Body of pancreas (tissue), 4 donors: ENCODE measurements at regions not wholly inside any gene's neighbourhood (a gene's known extent, or its start where the extent isn't known, plus 50 kb on each side); places are given as distances from the start of the nearest gene placed in this dataset.

ENCODE experiments used
- ATAC-seq: fragments of 150-250 bp; one replicate; pipeline ENCODE4 v1.9.1; 2016
- DNase-seq, 4 donors: peaks; one replicate each; pipeline ENCODE4 v3.0.0-alpha.2; 2019
- H3K27ac ChIP-seq, 4 donors: fragments of 200-600 bp; sonication (generic); 1 replicate in 3 of 4; 2 replicates in 1 of 4; pipeline versions ENCODE4 v1.5.1 to v1.6.1; 2016 to 2019; ENCODE audit warnings: mild to moderate bottlenecking in 1 of 4, mixed read lengths in 1 of 4, moderate library complexity in 1 of 4
- H3K27me3 ChIP-seq, 2 donors: fragments of 200-600 bp; sonication (generic); one replicate each; pipeline ENCODE4 v1.6.0; 2016; ENCODE audit warnings: mild to moderate bottlenecking in 1 of 2
- H3K36me3 ChIP-seq, 2 donors: fragments of 200-600 bp; sonication (generic); replicated peaks in 1 of 2; 2 replicates each; pipeline ENCODE4 v1.5.1; 2016; ENCODE audit warnings: low read depth in 2 of 2; ENCODE audit not compliant: insufficient read depth in 1 of 2
- H3K4me1 ChIP-seq: fragments of 200-600 bp; sonication (generic); one replicate; pipeline ENCODE4 v1.6.0; 2016
- H3K4me3 ChIP-seq, 2 donors: fragments of 200-600 bp; sonication (generic); 1 replicate in 1 of 2; 2 replicates in 1 of 2; pipeline ENCODE4 v1.5.1; 2016 to 2019
- H3K9me3 ChIP-seq, 3 donors: fragments of 200-600 bp; sonication (generic); 1 replicate in 2 of 3; 2 replicates in 1 of 3; pipeline ENCODE4 v1.5.1; 2016
- CTCF ChIP-seq, 7 experiments: fragments of 450-650 bp in 4 of 7; fragments of 200-600 bp in 3 of 7; sonication (generic) in 3 of 7; IDR thresholded peaks; one replicate each; pipeline ENCODE4 v1.5.1; 2016 to 2019; ENCODE audit warnings: antibody characterized with exemption in 7 of 7
- POLR2A ChIP-seq, 3 donors: fragments of 450-650 bp; IDR thresholded peaks; one replicate each; pipeline ENCODE4 v1.6.1; 2016; ENCODE audit warnings: antibody characterized with exemption in 3 of 3, mild to moderate bottlenecking in 2 of 3
- WGBS, 2 donors: methylation state at CpG; one replicate each; pipeline ENCODE4 v1.1.5; 2017; 5-methylcytosine and 5-hydroxymethylcytosine counted together
- intact Hi-C: fragments of 100-400 bp; cut with DNase I; formaldehyde crosslinking; loops from one replicate; pipeline ENCODE4 v1.15.1; 2023

- no peaks in the 10 kb centered on the region for H3K4me1 ChIP-seq
- peak; percentile 82 for ATAC-seq
Observed at GRCh38 chr15:101578443-101578894, 73.7 kb downstream of the TM2D3 start.

GRCh38 chr15:101573951-101574350 is 78.2 kb downstream of the TM2D3 start:
- 42 to 43% methylated on average over 3 of the region's 3 CpGs for WGBS, 2 donors
- H3K36me3 ChIP-seq, result no peaks in the 10 kb centered on the region
- no peak for TF ChIP-seq CTCF (IDR thresholded peaks at IDR 0.05)
- TF ChIP-seq POLR2A (IDR thresholded peaks at IDR 0.05), result no peak
- intact Hi-C loops, result loop anchor here (10.0 kb wide), 1 partner anchor 269 kb away; no protein-coding TSS in a partner anchor
- no peaks in the 10 kb centered on the region for H3K9me3 ChIP-seq
- ATAC-seq (no peak), DNase-seq (no peak)
- H3K27me3 ChIP-seq, result no peaks in the 10 kb centered on the region
- no peak overlapping the region for H3K4me3 ChIP-seq
- H3K27ac ChIP-seq, result no peak overlapping the region
- no peaks in the 10 kb centered on the region for H3K4me1 ChIP-seq

More at GRCh38 chr15:101578443-101578894, 73.7 kb downstream of the TM2D3 start:
- Histone ChIP-seq H3K27me3 (no peaks in the 10 kb centered on the region), H3K9me3 (no peaks in the 10 kb centered on the region), H3K4me3 (no peak overlapping the region), H3K27ac (no peak overlapping the region), H3K36me3 (no peaks in the 10 kb centered on the region)
- DNase-seq, result peak; percentile 61 to 72 (median 66)
- TF ChIP-seq POLR2A (IDR thresholded peaks at IDR 0.05) (no peak), CTCF (IDR thresholded peaks at IDR 0.05) (peak; percentile 25 to 87 (median 69))
- WGBS, 2 donors, result 0 to 15% methylated on average over 2 to 10 of the region's 10 CpGs
- intact Hi-C loops, result loop anchor here (10.0 kb wide), 1 partner anchor 274 kb away; no protein-coding TSS in a partner anchor

- intact Hi-C loops, result loop anchor here (10.0 kb wide), 1 partner anchor 265 kb away; no protein-coding TSS in a partner anchor
- no peaks in the 10 kb centered on the region for H3K4me1 ChIP-seq
- DNase-seq (no peak), ATAC-seq (no peak)
- H3K4me3 ChIP-seq, result no peak overlapping the region
- H3K27ac ChIP-seq, result no peak overlapping the region
- TF ChIP-seq CTCF (IDR thresholded peaks at IDR 0.05) (no peak), POLR2A (IDR thresholded peaks at IDR 0.05) (no peak)
- no peaks in the 10 kb centered on the region for H3K27me3 ChIP-seq
- H3K36me3 ChIP-seq, result no peaks in the 10 kb centered on the region
- no peaks in the 10 kb centered on the region for H3K9me3 ChIP-seq
Observed at GRCh38 chr15:101570241-101570640, 80.7 kb upstream of the PCSK6 start.

- no peaks in the 10 kb centered on the region for H3K27me3 ChIP-seq
- H3K27ac ChIP-seq, result no peak overlapping the region
- TF ChIP-seq CTCF (IDR thresholded peaks at IDR 0.05), result no peak
- TF ChIP-seq POLR2A (IDR thresholded peaks at IDR 0.05), result no peak
- no peak for ATAC-seq
- H3K4me3 ChIP-seq, result no peak overlapping the region
- 71 to 75% methylated on average over 17 of the region's 17 CpGs for WGBS, 2 donors
- H3K9me3 ChIP-seq, result no peaks in the 10 kb centered on the region
- intact Hi-C loops, result no loop called here
- H3K4me1 ChIP-seq, result no peaks in the 10 kb centered on the region
- DNase-seq, result no peak
- H3K36me3 ChIP-seq, result no peaks in the 10 kb centered on the region
Observed at GRCh38 chr15:101568821-101569555, 79.5 kb upstream of the PCSK6 start.

- no peaks in the 10 kb centered on the region for H3K9me3 ChIP-seq
- TF ChIP-seq POLR2A (IDR thresholded peaks at IDR 0.05) (no peak), CTCF (IDR thresholded peaks at IDR 0.05) (no peak)
- H3K4me1 ChIP-seq, result no peaks in the 10 kb centered on the region
- no peaks in the 10 kb centered on the region for H3K36me3 ChIP-seq
- intact Hi-C loops, result no loop called here
- no peak for ATAC-seq
- WGBS, 2 donors, result 71 to 72% methylated on average over 8 of the region's 8 CpGs
- H3K4me3 ChIP-seq, result no peak overlapping the region
- DNase-seq, result no peak
- no peak overlapping the region for H3K27ac ChIP-seq
- H3K27me3 ChIP-seq, result no peaks in the 10 kb centered on the region
Observed at GRCh38 chr15:101568309-101568708, 78.8 kb upstream of the PCSK6 start.
